Immature natural killer cell (primary cell): ENCODE measurements at regions not wholly inside any gene's neighbourhood (a gene's known extent, or its start where the extent isn't known, plus 50 kb on each side); places are given as distances from the start of the nearest gene placed in this dataset.
"Not testable (repeated sequence)": the region's sequence is repeated elsewhere in the genome, so short reads cannot be mapped to it uniquely, and the experiment has no call there.

ENCODE experiments used
- DNase-seq, 3 donors: peaks; one replicate each; pipeline ENCODE4 v3.0.0; 2022; ENCODE audit warnings: mixed read lengths in 1 of 3
- H3K27ac Mint-ChIP-seq, 6 donors: one replicate each; pipeline ENCODE4 v1.8.0; 2020; ENCODE audit warnings: mixed read lengths in 6 of 6, mild to moderate bottlenecking in 5 of 6, inconsistent platforms in 4 of 6, moderate library complexity in 3 of 6
- H3K27me3 Mint-ChIP-seq, 3 donors: one replicate each; pipeline ENCODE4 v1.8.0; 2020 to 2021; ENCODE audit warnings: low read depth in 3 of 3, mild to moderate bottlenecking in 3 of 3, mixed read lengths in 3 of 3, moderate library complexity in 3 of 3, inconsistent platforms in 1 of 3
- H3K36me3 Mint-ChIP-seq, 3 donors: one replicate each; pipeline ENCODE4 v1.8.0; 2020; ENCODE audit warnings: mixed read lengths in 3 of 3, inconsistent platforms in 2 of 3, mild to moderate bottlenecking in 2 of 3
- H3K4me1 Mint-ChIP-seq, 2 donors: one replicate each; pipeline ENCODE4 v1.8.0; 2020; ENCODE audit warnings: inconsistent platforms in 2 of 2, mild to moderate bottlenecking in 2 of 2, mixed read lengths in 2 of 2, moderate library complexity in 1 of 2
- H3K4me3 Mint-ChIP-seq, 5 donors: one replicate each; pipeline ENCODE4 v1.8.0; 2020; ENCODE audit warnings: mild to moderate bottlenecking in 5 of 5, mixed read lengths in 5 of 5, inconsistent platforms in 3 of 5, moderate library complexity in 3 of 5
- H3K9me3 Mint-ChIP-seq, 6 donors: one replicate each; pipeline ENCODE4 v1.8.0; 2020; ENCODE audit warnings: mild to moderate bottlenecking in 6 of 6, mixed read lengths in 6 of 6, inconsistent platforms in 4 of 6, moderate library complexity in 3 of 6

GRCh38 chr1:196366-196765 is 255.1 kb downstream of the OR4F29 start:
- H3K27me3 Mint-ChIP-seq, H3K27ac Mint-ChIP-seq, H3K4me1 Mint-ChIP-seq, H3K4me3 Mint-ChIP-seq, H3K36me3 Mint-ChIP-seq, DNase-seq, H3K9me3 Mint-ChIP-seq: not testable (repeated sequence)

GRCh38 chr1:191296-192049 is 260.0 kb downstream of the OR4F29 start:
- not testable (repeated sequence) for H3K27me3 Mint-ChIP-seq, H3K9me3 Mint-ChIP-seq, H3K36me3 Mint-ChIP-seq
- DNase-seq = peak in 2 of 3 donors; percentile 35 to 51
- H3K4me3 Mint-ChIP-seq = peak overlapping the region; percentile 7 to 75 (median 39)
- peak overlapping the region; percentile 69 to 94 (median 84) for H3K27ac Mint-ChIP-seq
- peaks cover 10 to 11% of the 10 kb centered on the region in 2 donors for H3K4me1 Mint-ChIP-seq

DNA sequence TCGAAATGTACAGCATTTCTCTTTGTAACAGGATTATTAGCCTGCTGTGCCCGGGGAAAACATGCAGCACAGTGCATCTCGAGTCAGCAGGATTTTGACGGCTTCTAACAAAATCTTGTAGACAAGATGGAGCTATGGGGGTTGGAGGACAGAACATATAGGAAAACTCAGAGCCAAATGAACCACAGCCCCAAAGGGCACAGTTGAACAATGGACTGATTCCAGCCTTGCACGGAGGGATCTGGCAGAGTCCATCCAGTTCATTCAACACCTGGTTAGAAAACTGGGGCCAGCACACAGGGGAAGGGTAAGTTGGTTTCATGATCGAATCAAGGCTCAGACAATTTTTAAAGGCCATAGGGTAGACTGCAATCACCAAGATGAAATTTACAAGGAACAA is 260.8 kb downstream of the OR4F29 start:
- H3K36me3 Mint-ChIP-seq, H3K9me3 Mint-ChIP-seq, H3K27me3 Mint-ChIP-seq, DNase-seq: not testable (repeated sequence)
- Mint-ChIP-seq H3K4me1 (peaks cover 10 to 11% of the 10 kb centered on the region in 2 donors), H3K4me3 (peak overlapping the region in 2 of 5 donors; percentile 10 to 18), H3K27ac (peak overlapping the region; percentile 67 to 94 (median 82))

DNA sequence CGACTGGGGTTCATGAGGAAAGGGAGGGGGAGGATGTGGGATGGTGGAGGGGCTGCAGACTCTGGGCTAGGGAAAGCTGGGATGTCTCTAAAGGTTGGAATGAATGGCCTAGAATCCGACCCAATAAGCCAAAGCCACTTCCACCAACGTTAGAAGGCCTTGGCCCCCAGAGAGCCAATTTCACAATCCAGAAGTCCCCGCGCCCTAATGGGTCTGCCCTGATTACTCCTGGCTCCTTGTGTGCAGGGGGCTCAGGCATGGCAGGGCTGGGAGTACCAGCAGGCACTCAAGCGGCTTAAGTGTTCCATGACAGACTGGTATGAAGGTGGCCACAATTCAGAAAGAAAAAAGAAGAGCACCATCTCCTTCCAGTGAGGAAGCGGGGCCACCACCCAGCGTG is 261.6 kb downstream of the OR4F29 start:
- H3K9me3 Mint-ChIP-seq, DNase-seq, H3K27ac Mint-ChIP-seq, H3K27me3 Mint-ChIP-seq, H3K36me3 Mint-ChIP-seq, H3K4me3 Mint-ChIP-seq: not testable (repeated sequence)
- peaks cover 10 to 11% of the 10 kb centered on the region in 2 donors for H3K4me1 Mint-ChIP-seq

GRCh38 chr1:189270-189669 is 262.2 kb downstream of the OR4F29 start:
- H3K27ac Mint-ChIP-seq, H3K4me3 Mint-ChIP-seq, H3K27me3 Mint-ChIP-seq, DNase-seq, H3K36me3 Mint-ChIP-seq, H3K9me3 Mint-ChIP-seq: not testable (repeated sequence)
- H3K4me1 Mint-ChIP-seq = peaks cover 10 to 11% of the 10 kb centered on the region in 2 donors

GRCh38 chr1:187298-187697 is 264.2 kb downstream of the OR4F29 start:
- H3K27ac Mint-ChIP-seq, H3K9me3 Mint-ChIP-seq, H3K4me3 Mint-ChIP-seq, H3K36me3 Mint-ChIP-seq, DNase-seq, H3K27me3 Mint-ChIP-seq: not testable (repeated sequence)
- H3K4me1 Mint-ChIP-seq = peaks cover 10 to 11% of the 10 kb centered on the region in 2 donors

- not testable (repeated sequence) for DNase-seq
Measured at GRCh38 chr1:186691-187131, 264.8 kb downstream of the OR4F29 start.

DNA sequence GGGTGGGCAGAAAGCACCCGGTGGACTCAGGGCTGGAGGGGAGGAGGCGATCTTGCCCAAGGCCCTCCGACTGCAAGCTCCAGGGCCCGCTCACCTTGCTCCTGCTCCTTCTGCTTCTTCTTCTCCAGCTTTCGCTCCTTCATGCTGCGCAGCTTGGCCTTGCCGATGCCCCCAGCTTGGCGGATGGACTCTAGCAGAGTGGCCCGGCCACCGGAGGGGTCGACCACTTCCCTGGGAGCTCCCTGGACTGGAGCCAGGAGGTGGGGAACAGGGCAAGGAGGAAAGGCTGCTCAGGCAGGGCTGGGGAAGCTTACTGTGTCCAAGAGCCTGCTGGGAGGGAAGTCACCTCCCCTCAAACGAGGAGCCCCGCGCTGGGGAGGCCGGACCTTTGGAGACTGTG is 265.3 kb downstream of the OR4F29 start:
- H3K4me1 Mint-ChIP-seq, H3K36me3 Mint-ChIP-seq, H3K9me3 Mint-ChIP-seq, DNase-seq, H3K27ac Mint-ChIP-seq, H3K4me3 Mint-ChIP-seq, H3K27me3 Mint-ChIP-seq: not testable (repeated sequence)

More at GRCh38 chr1:186691-187131, 264.8 kb downstream of the OR4F29 start:
- H3K27ac Mint-ChIP-seq, H3K27me3 Mint-ChIP-seq, H3K36me3 Mint-ChIP-seq, H3K4me3 Mint-ChIP-seq, H3K9me3 Mint-ChIP-seq: not testable (repeated sequence)
- peaks cover 10 to 11% of the 10 kb centered on the region in 2 donors for H3K4me1 Mint-ChIP-seq

DNA sequence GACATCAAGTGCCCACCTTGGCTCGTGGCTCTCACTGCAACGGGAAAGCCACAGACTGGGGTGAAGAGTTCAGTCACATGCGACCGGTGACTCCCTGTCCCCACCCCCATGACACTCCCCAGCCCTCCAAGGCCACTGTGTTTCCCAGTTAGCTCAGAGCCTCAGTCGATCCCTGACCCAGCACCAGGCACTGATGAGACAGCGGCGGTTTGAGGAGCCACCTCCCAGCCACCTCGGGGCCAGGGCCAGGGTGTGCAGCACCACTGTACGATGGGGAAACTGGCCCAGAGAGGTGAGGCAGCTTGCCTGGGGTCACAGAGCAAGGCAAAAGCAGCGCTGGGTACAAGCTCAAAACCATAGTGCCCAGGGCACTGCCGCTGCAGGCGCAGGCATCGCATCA is 266.0 kb downstream of the OR4F29 start:
- not testable (repeated sequence) for H3K27ac Mint-ChIP-seq, H3K4me1 Mint-ChIP-seq, DNase-seq, H3K4me3 Mint-ChIP-seq, H3K27me3 Mint-ChIP-seq, H3K36me3 Mint-ChIP-seq, H3K9me3 Mint-ChIP-seq

DNA sequence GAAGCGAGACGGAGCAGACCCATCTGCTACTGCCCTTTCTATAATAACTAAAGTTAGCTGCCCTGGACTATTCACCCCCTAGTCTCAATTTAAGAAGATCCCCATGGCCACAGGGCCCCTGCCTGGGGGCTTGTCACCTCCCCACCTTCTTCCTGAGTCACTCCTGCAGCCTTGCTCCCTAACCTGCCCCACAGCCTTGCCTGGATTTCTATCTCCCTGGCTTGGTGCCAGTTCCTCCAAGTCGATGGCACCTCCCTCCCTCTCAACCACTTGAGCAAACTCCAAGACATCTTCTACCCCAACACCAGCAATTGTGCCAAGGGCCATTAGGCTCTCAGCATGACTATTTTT is 267.2 kb downstream of the OR4F29 start:
- not testable (repeated sequence) for H3K4me3 Mint-ChIP-seq, H3K27ac Mint-ChIP-seq, DNase-seq, H3K9me3 Mint-ChIP-seq, H3K36me3 Mint-ChIP-seq, H3K4me1 Mint-ChIP-seq, H3K27me3 Mint-ChIP-seq

- not testable (repeated sequence) for H3K27ac Mint-ChIP-seq, H3K4me1 Mint-ChIP-seq, H3K27me3 Mint-ChIP-seq, H3K36me3 Mint-ChIP-seq, DNase-seq, H3K9me3 Mint-ChIP-seq, H3K4me3 Mint-ChIP-seq
Measured at GRCh38 chr1:183620-184335, 267.7 kb downstream of the OR4F29 start.

- H3K27ac Mint-ChIP-seq, DNase-seq, H3K9me3 Mint-ChIP-seq, H3K36me3 Mint-ChIP-seq, H3K27me3 Mint-ChIP-seq, H3K4me3 Mint-ChIP-seq, H3K4me1 Mint-ChIP-seq: not testable (repeated sequence)
Measured at GRCh38 chr1:183081-183480, 268.4 kb downstream of the OR4F29 start.

GRCh38 chr1:182631-183030 is 268.8 kb downstream of the OR4F29 start:
- H3K27me3 Mint-ChIP-seq, H3K4me3 Mint-ChIP-seq, DNase-seq, H3K27ac Mint-ChIP-seq, H3K36me3 Mint-ChIP-seq, H3K9me3 Mint-ChIP-seq, H3K4me1 Mint-ChIP-seq: not testable (repeated sequence)

DNA sequence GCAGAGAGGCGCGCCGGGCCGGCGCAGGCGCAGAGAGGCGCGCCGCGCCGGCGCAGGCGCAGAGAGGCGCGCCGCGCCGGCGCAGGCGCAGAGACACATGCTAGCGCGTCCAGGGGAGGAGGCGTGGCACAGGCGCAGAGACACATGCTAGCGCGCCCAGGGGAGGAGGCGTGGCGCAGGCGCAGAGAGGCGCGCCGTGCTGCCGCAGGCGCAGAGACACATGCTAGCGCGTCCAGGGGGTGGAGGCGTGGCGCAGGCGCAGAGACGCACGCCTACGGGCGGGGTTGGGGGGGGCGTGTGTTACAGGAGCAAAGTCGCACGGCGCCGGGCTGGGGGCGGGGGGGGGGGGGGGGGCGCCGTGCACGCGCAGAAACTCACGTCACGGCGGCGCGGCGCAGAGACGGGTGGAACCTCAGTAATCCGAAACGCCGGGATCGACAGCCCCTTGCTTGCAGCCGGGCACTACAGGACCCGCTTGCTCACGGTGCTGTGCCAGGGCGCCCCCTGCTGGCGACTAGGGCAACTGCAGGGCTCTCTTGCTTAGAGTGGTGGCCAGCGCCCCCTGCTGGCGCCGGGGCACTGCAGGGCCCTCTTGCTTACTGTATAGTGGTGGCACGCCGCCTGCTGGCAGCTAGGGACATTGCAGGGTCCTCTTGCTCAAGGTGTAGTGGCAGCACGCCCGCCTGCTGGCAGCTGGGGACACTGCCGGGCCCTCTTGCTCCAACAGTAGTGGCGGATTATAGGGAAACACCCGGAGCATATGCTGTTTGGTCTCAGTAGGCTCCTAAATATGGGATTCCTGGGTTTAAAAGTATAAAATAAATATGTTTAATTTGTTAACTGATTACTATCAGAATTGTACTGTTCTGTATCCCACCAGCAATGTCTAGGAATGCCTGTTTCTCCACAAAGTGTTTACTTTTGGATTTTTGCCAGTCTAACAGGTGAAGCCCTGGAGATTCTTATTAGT is 269.9 kb downstream of the OR4F29 start:
- H3K27ac Mint-ChIP-seq, H3K9me3 Mint-ChIP-seq, H3K4me3 Mint-ChIP-seq, H3K36me3 Mint-ChIP-seq, H3K4me1 Mint-ChIP-seq, H3K27me3 Mint-ChIP-seq: not testable (repeated sequence)
- peak; percentile 44 to 51 (median 47) for DNase-seq
